ENCODE measurements at regions not wholly inside any gene's neighbourhood (a gene's known extent, or its start where the extent isn't known, plus 50 kb on each side); places are given as distances from the start of the nearest gene placed in this dataset.

DNA sequence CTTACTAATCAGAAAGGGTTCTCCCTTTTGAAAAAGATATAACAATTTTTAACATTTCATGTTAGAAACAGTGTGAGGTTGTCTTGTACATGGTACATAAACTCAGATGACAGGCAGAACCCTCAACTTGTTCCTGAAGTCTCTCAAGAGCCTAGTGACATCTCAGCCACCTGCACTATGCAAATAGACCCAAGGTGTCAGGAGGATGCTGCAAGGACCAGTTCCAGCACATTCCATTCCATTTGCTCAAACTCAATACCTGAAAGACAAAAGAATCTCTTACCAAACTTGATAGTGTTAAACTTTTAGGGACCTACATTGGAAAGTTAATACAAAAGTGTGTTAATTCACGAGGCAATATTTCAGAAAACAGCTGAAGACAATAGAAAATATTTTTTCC lies 544.6 kb downstream of the CETN3 start:
- Histone ChIP-seq H3K27ac (replicated peaks) (no peak overlapping the region), H3K4me3 (replicated peaks; ENCODE audit: insufficient read depth, low read length) (no peak overlapping the region), H3K27me3 (ENCODE audit: insufficient read depth, poor library complexity, severe bottlenecking) (no peaks in the 10 kb centered on the region)
- DNase-seq (ENCODE audit: low read depth in 1 of 2, low spot score in 1 of 2) = no peak
- TF ChIP-seq SPI1 (IDR thresholded peaks at IDR 0.05; ENCODE audit: borderline replicate concordance, low read depth) = no peak
- no peak for TF ChIP-seq POLR2AphosphoS5 (IDR thresholded peaks at IDR 0.05; ENCODE audit: low read depth)
- TF ChIP-seq GABPA (IDR thresholded peaks at IDR 0.05; ENCODE audit: low read depth) = no peak
- TF ChIP-seq, protein P1, sequence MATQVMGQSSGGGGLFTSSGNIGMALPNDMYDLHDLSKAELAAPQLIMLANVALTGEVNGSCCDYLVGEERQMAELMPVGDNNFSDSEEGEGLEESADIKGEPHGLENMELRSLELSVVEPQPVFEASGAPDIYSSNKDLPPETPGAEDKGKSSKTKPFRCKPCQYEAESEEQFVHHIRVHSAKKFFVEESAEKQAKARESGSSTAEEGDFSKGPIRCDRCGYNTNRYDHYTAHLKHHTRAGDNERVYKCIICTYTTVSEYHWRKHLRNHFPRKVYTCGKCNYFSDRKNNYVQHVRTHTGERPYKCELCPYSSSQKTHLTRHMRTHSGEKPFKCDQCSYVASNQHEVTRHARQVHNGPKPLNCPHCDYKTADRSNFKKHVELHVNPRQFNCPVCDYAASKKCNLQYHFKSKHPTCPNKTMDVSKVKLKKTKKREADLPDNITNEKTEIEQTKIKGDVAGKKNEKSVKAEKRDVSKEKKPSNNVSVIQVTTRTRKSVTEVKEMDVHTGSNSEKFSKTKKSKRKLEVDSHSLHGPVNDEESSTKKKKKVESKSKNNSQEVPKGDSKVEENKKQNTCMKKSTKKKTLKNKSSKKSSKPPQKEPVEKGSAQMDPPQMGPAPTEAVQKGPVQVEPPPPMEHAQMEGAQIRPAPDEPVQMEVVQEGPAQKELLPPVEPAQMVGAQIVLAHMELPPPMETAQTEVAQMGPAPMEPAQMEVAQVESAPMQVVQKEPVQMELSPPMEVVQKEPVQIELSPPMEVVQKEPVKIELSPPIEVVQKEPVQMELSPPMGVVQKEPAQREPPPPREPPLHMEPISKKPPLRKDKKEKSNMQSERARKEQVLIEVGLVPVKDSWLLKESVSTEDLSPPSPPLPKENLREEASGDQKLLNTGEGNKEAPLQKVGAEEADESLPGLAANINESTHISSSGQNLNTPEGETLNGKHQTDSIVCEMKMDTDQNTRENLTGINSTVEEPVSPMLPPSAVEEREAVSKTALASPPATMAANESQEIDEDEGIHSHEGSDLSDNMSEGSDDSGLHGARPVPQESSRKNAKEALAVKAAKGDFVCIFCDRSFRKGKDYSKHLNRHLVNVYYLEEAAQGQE (IDR thresholded peaks at IDR 0.05; ENCODE audit: insufficient replicate concordance, low read depth) = no peak
- TF ChIP-seq, protein P2, sequence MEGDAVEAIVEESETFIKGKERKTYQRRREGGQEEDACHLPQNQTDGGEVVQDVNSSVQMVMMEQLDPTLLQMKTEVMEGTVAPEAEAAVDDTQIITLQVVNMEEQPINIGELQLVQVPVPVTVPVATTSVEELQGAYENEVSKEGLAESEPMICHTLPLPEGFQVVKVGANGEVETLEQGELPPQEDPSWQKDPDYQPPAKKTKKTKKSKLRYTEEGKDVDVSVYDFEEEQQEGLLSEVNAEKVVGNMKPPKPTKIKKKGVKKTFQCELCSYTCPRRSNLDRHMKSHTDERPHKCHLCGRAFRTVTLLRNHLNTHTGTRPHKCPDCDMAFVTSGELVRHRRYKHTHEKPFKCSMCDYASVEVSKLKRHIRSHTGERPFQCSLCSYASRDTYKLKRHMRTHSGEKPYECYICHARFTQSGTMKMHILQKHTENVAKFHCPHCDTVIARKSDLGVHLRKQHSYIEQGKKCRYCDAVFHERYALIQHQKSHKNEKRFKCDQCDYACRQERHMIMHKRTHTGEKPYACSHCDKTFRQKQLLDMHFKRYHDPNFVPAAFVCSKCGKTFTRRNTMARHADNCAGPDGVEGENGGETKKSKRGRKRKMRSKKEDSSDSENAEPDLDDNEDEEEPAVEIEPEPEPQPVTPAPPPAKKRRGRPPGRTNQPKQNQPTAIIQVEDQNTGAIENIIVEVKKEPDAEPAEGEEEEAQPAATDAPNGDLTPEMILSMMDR (IDR thresholded peaks at IDR 0.05; ENCODE audit: insufficient read depth, low read length) = no peak

DNA sequence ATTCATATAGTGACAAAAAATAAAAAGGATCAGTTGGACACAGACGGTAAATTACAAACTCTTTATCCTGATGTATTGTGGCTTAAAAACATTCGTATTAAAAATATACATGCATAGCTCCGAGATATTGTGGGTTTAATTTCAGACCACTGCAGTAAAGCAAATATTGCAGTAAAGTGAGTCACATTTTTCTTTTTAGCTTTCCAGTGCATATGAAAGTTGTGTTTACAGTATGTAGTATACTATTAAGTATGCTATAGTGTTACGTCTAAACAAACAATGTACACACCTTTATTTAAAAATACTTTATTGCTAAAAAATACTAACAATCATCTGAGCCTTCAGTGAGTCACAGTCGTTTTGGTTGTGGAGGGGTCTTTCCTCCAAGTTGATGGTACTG lies 551.8 kb downstream of the CETN3 start:
- DNase-seq (ENCODE audit: low read depth in 1 of 2, low spot score in 1 of 2) = no peak
- TF ChIP-seq POLR2AphosphoS5 (IDR thresholded peaks at IDR 0.05; ENCODE audit: low read depth) (no peak), GABPA (IDR thresholded peaks at IDR 0.05; ENCODE audit: low read depth) (no peak), SPI1 (IDR thresholded peaks at IDR 0.05; ENCODE audit: borderline replicate concordance, low read depth) (no peak)
- TF ChIP-seq, protein P1 (IDR thresholded peaks at IDR 0.05; ENCODE audit: insufficient replicate concordance, low read depth) = no peak
- TF ChIP-seq, protein P2 (IDR thresholded peaks at IDR 0.05; ENCODE audit: insufficient read depth, low read length) = no peak
- no peak overlapping the region for H3K27ac ChIP-seq (replicated peaks)
- H3K4me3 ChIP-seq (replicated peaks; ENCODE audit: insufficient read depth, low read length) = no peak overlapping the region
- H3K27me3 ChIP-seq (ENCODE audit: insufficient read depth, poor library complexity, severe bottlenecking) = no peaks in the 10 kb centered on the region

DNA sequence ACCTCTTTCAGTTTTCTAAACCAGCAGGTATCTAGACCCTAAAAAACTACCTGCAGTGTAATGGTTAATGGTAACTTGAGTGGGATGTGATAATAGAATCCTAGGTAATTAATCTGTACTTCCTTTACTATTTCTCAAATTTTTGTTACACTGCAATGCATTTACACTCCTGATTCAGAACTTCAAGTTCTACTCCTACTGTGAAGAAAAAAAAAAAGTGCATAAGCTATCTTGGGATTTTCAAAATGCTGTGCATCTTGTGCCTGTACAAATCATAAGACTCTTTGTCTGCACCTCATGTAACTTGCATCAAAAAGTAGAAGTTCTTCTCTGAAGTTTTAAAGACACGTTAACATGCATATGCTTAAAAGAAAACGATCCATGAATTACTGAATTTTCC lies 554.1 kb downstream of the CETN3 start:
- H3K27me3 ChIP-seq (ENCODE audit: insufficient read depth, poor library complexity, severe bottlenecking) = no peaks in the 10 kb centered on the region
- no peak overlapping the region for H3K27ac ChIP-seq (replicated peaks)
- no peak for TF ChIP-seq SPI1 (IDR thresholded peaks at IDR 0.05; ENCODE audit: borderline replicate concordance, low read depth)
- TF ChIP-seq GABPA (IDR thresholded peaks at IDR 0.05; ENCODE audit: low read depth) = no peak
- TF ChIP-seq, protein P2 (IDR thresholded peaks at IDR 0.05; ENCODE audit: insufficient read depth, low read length) = no peak
- TF ChIP-seq, protein P1 (IDR thresholded peaks at IDR 0.05; ENCODE audit: insufficient replicate concordance, low read depth) = no peak
- TF ChIP-seq POLR2AphosphoS5 (IDR thresholded peaks at IDR 0.05; ENCODE audit: low read depth) = no peak
- H3K4me3 ChIP-seq (replicated peaks; ENCODE audit: insufficient read depth, low read length) = no peak overlapping the region
- no peak for DNase-seq (ENCODE audit: low read depth in 1 of 2, low spot score in 1 of 2)
